HepG2 (cell line): ENCODE measurements at regions not wholly inside any gene's neighbourhood (a gene's known extent, or its start where the extent isn't known, plus 50 kb on each side); places are given as distances from the start of the nearest gene placed in this dataset.

Experiments
- ATAC-seq: fragments of 200-7000 bp; cut with Tn5 transposase; 3 replicates; pipeline ENCODE4 v1.9.1; 2020; ENCODE audit warnings: mild to moderate bottlenecking, moderate library complexity
- BruUV-seq: library from RNA; stranded (reverse); fragments of 400-500 nt; replicated peaks from 2 replicates; lab custom pipeline; 2021; lab: Mats Ljungman, UMichigan
- CTCF ChIA-PET: fragments of 300-600 bp; formaldehyde crosslinking; extraction: SDS; loops from one replicate; lab custom pipeline; 2021; ENCODE audit warnings: low total read pairs, inconsistent platforms, low intra/inter-chr PET ratio; lab: Yijun Ruan, JAX
- POLR2A ChIA-PET: fragments of 350-600 bp; sonication (Branson Sonifier 250); formaldehyde crosslinking; loops from one replicate; lab custom pipeline; 2020; ENCODE audit warnings: antibody characterized with exemption, inconsistent platforms; lab: Yijun Ruan, JAX
- DNase-seq: peaks from one replicate; pipeline ENCODE4 v3.0.0-alpha.2; 2015; ENCODE audit warnings: low spot score
- FAIRE-seq: peaks from 3 replicates; lab custom pipeline; 2011; peaks lifted over from hg19 to GRCh38; lab: Jason Lieb, UNC
- H2AFZ ChIP-seq: one replicate; pipeline ENCODE4 v1.6.1; 2011; ENCODE audit warnings: low read length, inconsistent platforms
- H3K27ac ChIP-seq: fragments of 300-600 bp; 3 replicates; pipeline ENCODE4 v1.8.0; 2011; ENCODE audit warnings: mixed run types, mild to moderate bottlenecking, mixed read lengths, low read length, inconsistent platforms; ENCODE audit not compliant: insufficient read depth; ENCODE audit errors: extremely low read length
- H3K27me3 ChIP-seq, 2 experiments: fragments of 200-600 bp in 1 of 2; 2 replicates in 1 of 2; 3 replicates in 1 of 2; pipeline versions ENCODE4 v1.6.0 to v1.8.0; 2011; ENCODE audit warnings: low read length in 2 of 2, mild to moderate bottlenecking in 2 of 2, moderate library complexity in 2 of 2, inconsistent platforms in 1 of 2; ENCODE audit not compliant: insufficient read depth in 2 of 2, control insufficient read depth in 1 of 2
- H3K36me3 ChIP-seq, 2 experiments: fragments of 200-600 bp in 1 of 2; replicated peaks in 1 of 2; 2 replicates in 1 of 2; 3 replicates in 1 of 2; pipeline versions ENCODE4 v1.5.1 to v1.8.0; 2011; ENCODE audit warnings: low read length in 2 of 2, inconsistent platforms in 1 of 2; ENCODE audit not compliant: insufficient read depth in 2 of 2, control insufficient read depth in 1 of 2
- H3K4me1 ChIP-seq: 2 replicates; pipeline ENCODE4 v1.5.1; 2012; ENCODE audit warnings: low read length, inconsistent platforms; ENCODE audit not compliant: insufficient read depth
- H3K4me2 ChIP-seq: 2 replicates; pipeline ENCODE4 v1.6.0; 2011; ENCODE audit warnings: low read depth, low read length, inconsistent platforms
- H3K4me3 ChIP-seq, 3 experiments: fragments of 200-600 bp in 1 of 3; sonication (generic), shearing (Covaris generic) in 1 of 3; replicated peaks in 1 of 3; 2 replicates each; pipeline ENCODE4 v1.5.1; 2011 to 2016; ENCODE audit warnings: low read length in 3 of 3, inconsistent platforms in 2 of 3, low read depth in 2 of 3, mild to moderate bottlenecking in 2 of 3, control low read depth in 1 of 3, mixed read lengths in 1 of 3; ENCODE audit not compliant: insufficient read depth in 1 of 3
- H3K79me2 ChIP-seq: one replicate; pipeline ENCODE4 v1.6.1; 2011; ENCODE audit warnings: low read length, inconsistent platforms; ENCODE audit not compliant: insufficient read depth
- H3K9ac ChIP-seq: 2 replicates; pipeline ENCODE4 v1.6.0; 2011; ENCODE audit warnings: mild to moderate bottlenecking, low read depth, low read length, inconsistent platforms; ENCODE audit not compliant: insufficient read depth
- H3K9me3 ChIP-seq: 2 replicates; pipeline ENCODE4 v1.5.1; 2012; ENCODE audit warnings: mild to moderate bottlenecking, low read length
- H4K20me1 ChIP-seq: 2 replicates; pipeline ENCODE4 v1.6.0; 2011; ENCODE audit warnings: inconsistent platforms, mild to moderate bottlenecking, low read length, moderate library complexity; ENCODE audit not compliant: insufficient read depth
- FOSL2 ChIP-seq: sonication (generic); formaldehyde crosslinking; IDR thresholded peaks from 2 replicates; pipeline ENCODE4 v1.4.0; 2020; ENCODE audit warnings: missing genetic modification reagents
- RFXAP ChIP-seq: sonication (generic); formaldehyde crosslinking; IDR thresholded peaks from 2 replicates; pipeline ENCODE4 v1.4.0; 2020; ENCODE audit warnings: missing genetic modification reagents, borderline replicate concordance
- ZFP37 ChIP-seq: sonication (generic); formaldehyde crosslinking; IDR thresholded peaks from 2 replicates; pipeline ENCODE4 v1.4.0; 2020; ENCODE audit warnings: missing genetic modification reagents, borderline replicate concordance
- ZNF788 ChIP-seq: sonication (generic); formaldehyde crosslinking; IDR thresholded peaks from 2 replicates; pipeline ENCODE4 v1.5.0; 2020; ENCODE audit warnings: mild to moderate bottlenecking, missing genetic modification reagents, borderline replicate concordance
- WGBS: methylation state at CpG from one replicate; pipeline ENCODE4 v1.1.6; 2017; ENCODE audit warnings: low lambda C conversion rate; 5-methylcytosine and 5-hydroxymethylcytosine counted together
- in situ Hi-C: cut with HindIII; loops from 2 replicates; pipeline ENCODE4 v1.10.0; 2017; ENCODE audit warnings: low pct_unique_long_range_greater_than_20kb; ENCODE audit not compliant: extremely low pct_ligation_motif_present
- intact Hi-C: fragments of 100-400 bp; cut with micrococcal nuclease; formaldehyde crosslinking; loops from one replicate; pipeline ENCODE4 v1.10.0; 2022; ENCODE audit not compliant: unreplicated experiment
- TF ChIP-seq, protein P1 (sequence below): sonication (generic); formaldehyde crosslinking; IDR thresholded peaks from 2 replicates; pipeline ENCODE4 v1.4.0; 2020; ENCODE audit warnings: missing genetic modification reagents
- TF ChIP-seq, protein P2 (sequence below): sonication (generic); formaldehyde crosslinking; IDR thresholded peaks from 2 replicates; pipeline ENCODE4 v1.5.0; 2020; ENCODE audit warnings: missing genetic modification reagents
- TF ChIP-seq, protein P3 (sequence below): sonication (generic); formaldehyde crosslinking; IDR thresholded peaks from 2 replicates; pipeline ENCODE4 v1.8.1; 2022; ENCODE audit warnings: mild to moderate bottlenecking, missing genetic modification reagents
- TF ChIP-seq, protein P4 (sequence below), 2 experiments: IDR thresholded peaks; 2 replicates each; pipeline ENCODE4 v1.6.1; 2011 to 2012; ENCODE audit warnings: low read length in 2 of 2, borderline replicate concordance in 1 of 2, low read depth in 1 of 2, mild to moderate bottlenecking in 1 of 2, moderate library complexity in 1 of 2
- TF ChIP-seq, protein P5 (sequence below), 2 experiments: sonication (generic) in 1 of 2; formaldehyde crosslinking in 1 of 2; IDR thresholded peaks; 2 replicates each; pipeline versions ENCODE4 v1.4.0 to v1.6.1; 2018 to 2020; ENCODE audit warnings: missing genetic modification reagents in 2 of 2, borderline replicate concordance in 1 of 2, low read depth in 1 of 2, mild to moderate bottlenecking in 1 of 2, missing biosample characterization in 1 of 2

DNA sequence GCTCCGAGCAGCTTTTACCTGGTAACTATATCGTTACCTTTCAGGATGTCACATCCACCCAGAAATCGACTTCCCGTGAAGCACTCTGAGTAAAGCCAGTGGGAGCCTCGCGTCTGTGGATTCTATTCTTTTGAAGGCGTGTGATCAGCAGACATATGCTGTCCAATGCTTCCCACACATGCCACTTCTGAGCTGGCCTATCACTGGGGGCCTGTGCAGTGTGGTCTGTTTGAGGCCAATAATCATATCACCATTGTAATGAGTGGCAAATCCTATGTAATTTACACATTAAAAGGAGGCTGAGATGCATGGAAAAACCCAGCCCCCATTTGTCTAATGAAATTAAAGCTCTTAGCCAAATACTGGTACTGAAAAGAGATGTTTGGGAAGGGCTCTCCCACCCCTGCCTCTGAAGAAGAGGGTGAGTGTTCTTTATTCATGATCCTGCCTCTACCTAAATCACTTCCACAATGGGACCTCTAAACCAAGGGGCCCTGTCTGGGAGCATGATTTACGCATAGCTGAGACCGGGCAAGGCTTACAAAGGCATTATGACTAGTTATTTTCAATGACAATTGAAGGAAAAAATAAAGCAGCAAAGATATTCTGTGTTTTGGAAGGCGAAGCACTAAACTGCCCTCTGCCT lies 686.8 kb downstream of the ZEB2 start:
- Histone ChIP-seq H3K9me3 (no peaks in the 10 kb centered on the region), H4K20me1 (no peaks in the 10 kb centered on the region), H3K4me3 (no peak overlapping the region), H3K4me1 (no peaks in the 10 kb centered on the region), H3K4me2 (no peak overlapping the region), H2AFZ (no peak overlapping the region), H3K27ac (no peak overlapping the region), H3K9ac (no peak overlapping the region), H3K36me3 (no peaks in the 10 kb centered on the region), H3K79me2 (no peaks in the 10 kb centered on the region), H3K27me3 (no peaks in the 10 kb centered on the region)
- intact Hi-C loops (no loop called here), in situ Hi-C loops (no loop called here)
- ATAC-seq, result no peak
- DNase-seq, result no peak
- CTCF ChIA-PET, result no interaction called here
- WGBS, result 11% methylated on average over 10 of the region's 10 CpGs
- BruUV-seq, result no TSS peak
- FAIRE-seq, result no peak
- no peak for TF ChIP-seq ZFP37
- TF ChIP-seq, protein P1, sequence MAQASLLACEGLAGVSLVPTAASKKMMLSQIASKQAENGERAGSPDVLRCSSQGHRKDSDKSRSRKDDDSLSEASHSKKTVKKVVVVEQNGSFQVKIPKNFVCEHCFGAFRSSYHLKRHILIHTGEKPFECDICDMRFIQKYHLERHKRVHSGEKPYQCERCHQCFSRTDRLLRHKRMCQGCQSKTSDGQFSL (CRISPR knock-in tag), result no peak
- TF ChIP-seq, protein P2, sequence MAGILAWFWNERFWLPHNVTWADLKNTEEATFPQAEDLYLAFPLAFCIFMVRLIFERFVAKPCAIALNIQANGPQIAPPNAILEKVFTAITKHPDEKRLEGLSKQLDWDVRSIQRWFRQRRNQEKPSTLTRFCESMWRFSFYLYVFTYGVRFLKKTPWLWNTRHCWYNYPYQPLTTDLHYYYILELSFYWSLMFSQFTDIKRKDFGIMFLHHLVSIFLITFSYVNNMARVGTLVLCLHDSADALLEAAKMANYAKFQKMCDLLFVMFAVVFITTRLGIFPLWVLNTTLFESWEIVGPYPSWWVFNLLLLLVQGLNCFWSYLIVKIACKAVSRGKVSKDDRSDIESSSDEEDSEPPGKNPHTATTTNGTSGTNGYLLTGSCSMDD (CRISPR knock-in tag), result no peak
- TF ChIP-seq, protein P3, sequence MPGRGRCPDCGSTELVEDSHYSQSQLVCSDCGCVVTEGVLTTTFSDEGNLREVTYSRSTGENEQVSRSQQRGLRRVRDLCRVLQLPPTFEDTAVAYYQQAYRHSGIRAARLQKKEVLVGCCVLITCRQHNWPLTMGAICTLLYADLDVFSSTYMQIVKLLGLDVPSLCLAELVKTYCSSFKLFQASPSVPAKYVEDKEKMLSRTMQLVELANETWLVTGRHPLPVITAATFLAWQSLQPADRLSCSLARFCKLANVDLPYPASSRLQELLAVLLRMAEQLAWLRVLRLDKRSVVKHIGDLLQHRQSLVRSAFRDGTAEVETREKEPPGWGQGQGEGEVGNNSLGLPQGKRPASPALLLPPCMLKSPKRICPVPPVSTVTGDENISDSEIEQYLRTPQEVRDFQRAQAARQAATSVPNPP, result no peak
- POLR2A ChIA-PET, result no interaction called here

DNA sequence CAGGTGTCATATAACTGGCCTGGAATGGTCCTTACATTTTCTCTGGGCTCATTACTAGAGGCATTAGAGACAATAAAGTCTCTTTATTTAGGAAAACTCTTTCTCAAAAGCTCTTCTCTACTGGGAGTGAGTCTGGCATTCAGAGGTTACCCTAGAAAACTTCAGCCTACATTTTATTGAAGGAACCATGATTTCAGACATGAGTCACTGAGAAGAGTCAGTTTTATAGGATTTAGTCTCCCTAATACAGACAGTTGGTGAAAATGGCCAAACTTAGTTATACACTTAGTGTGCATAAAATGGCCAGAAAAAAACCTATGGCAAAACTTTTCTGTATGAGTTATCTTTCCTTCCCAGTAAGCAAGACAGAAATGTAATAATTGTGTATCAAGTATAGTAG lies 689.4 kb downstream of the ZEB2 start:
- in situ Hi-C loops, result no loop called here
- TF ChIP-seq FOSL2 (CRISPR knock-in tag) (no peak), ZNF788 (CRISPR knock-in tag) (no peak), RFXAP (CRISPR knock-in tag) (no peak)
- TF ChIP-seq, protein P4, sequence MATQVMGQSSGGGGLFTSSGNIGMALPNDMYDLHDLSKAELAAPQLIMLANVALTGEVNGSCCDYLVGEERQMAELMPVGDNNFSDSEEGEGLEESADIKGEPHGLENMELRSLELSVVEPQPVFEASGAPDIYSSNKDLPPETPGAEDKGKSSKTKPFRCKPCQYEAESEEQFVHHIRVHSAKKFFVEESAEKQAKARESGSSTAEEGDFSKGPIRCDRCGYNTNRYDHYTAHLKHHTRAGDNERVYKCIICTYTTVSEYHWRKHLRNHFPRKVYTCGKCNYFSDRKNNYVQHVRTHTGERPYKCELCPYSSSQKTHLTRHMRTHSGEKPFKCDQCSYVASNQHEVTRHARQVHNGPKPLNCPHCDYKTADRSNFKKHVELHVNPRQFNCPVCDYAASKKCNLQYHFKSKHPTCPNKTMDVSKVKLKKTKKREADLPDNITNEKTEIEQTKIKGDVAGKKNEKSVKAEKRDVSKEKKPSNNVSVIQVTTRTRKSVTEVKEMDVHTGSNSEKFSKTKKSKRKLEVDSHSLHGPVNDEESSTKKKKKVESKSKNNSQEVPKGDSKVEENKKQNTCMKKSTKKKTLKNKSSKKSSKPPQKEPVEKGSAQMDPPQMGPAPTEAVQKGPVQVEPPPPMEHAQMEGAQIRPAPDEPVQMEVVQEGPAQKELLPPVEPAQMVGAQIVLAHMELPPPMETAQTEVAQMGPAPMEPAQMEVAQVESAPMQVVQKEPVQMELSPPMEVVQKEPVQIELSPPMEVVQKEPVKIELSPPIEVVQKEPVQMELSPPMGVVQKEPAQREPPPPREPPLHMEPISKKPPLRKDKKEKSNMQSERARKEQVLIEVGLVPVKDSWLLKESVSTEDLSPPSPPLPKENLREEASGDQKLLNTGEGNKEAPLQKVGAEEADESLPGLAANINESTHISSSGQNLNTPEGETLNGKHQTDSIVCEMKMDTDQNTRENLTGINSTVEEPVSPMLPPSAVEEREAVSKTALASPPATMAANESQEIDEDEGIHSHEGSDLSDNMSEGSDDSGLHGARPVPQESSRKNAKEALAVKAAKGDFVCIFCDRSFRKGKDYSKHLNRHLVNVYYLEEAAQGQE (IDR thresholded peaks at IDR 0.05; ENCODE audit: borderline replicate concordance in 1 of 2, low read depth in 1 of 2, low read length in 2 of 2), result no peak
- TF ChIP-seq, protein P5, sequence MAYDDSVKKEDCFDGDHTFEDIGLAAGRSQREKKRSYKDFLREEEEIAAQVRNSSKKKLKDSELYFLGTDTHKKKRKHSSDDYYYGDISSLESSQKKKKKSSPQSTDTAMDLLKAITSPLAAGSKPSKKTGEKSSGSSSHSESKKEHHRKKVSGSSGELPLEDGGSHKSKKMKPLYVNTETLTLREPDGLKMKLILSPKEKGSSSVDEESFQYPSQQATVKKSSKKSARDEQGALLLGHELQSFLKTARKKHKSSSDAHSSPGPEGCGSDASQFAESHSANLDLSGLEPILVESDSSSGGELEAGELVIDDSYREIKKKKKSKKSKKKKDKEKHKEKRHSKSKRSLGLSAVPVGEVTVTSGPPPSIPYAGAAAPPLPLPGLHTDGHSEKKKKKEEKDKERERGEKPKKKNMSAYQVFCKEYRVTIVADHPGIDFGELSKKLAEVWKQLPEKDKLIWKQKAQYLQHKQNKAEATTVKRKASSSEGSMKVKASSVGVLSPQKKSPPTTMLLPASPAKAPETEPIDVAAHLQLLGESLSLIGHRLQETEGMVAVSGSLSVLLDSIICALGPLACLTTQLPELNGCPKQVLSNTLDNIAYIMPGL (CRISPR knock-in tag; IDR thresholded peaks at IDR 0.05; ENCODE audit: borderline replicate concordance in 1 of 2, low read depth in 1 of 2), result no peak

More for the DNA sequence above, 689.4 kb downstream of the ZEB2 start:
- ATAC-seq, result no peak
- ChIA-PET POLR2A (no interaction called here), CTCF (no interaction called here)
- H3K27ac ChIP-seq, result no peak overlapping the region
- no peaks in the 10 kb centered on the region for H3K9me3 ChIP-seq
- no peak overlapping the region for H3K4me2 ChIP-seq
- no peaks in the 10 kb centered on the region for H3K79me2 ChIP-seq
- H3K4me1 ChIP-seq, result no peaks in the 10 kb centered on the region
- DNase-seq, result no peak
- no TSS peak for BruUV-seq
- intact Hi-C loops, result no loop called here
- no peak overlapping the region for H2AFZ ChIP-seq
- H3K4me3 ChIP-seq, result no peak overlapping the region
- no peak overlapping the region for H3K9ac ChIP-seq
- no peaks in the 10 kb centered on the region for H3K27me3 ChIP-seq
- no peak for FAIRE-seq
- no peaks in the 10 kb centered on the region for H4K20me1 ChIP-seq
- H3K36me3 ChIP-seq, result no peaks in the 10 kb centered on the region
